GM12878 (cell line): ENCODE measurements at regions not wholly inside any gene's neighbourhood (a gene's known extent, or its start where the extent isn't known, plus 50 kb on each side); places are given as distances from the start of the nearest gene placed in this dataset.

Experiments used
- ATAC-seq: fragments of 200-7000 bp; cut with Tn5 transposase; 3 replicates; pipeline ENCODE4 v1.9.1; 2020; ENCODE audit warnings: mild to moderate bottlenecking, moderate library complexity
- BruUV-seq: library from RNA; stranded (reverse); fragments of 400-500 nt; replicated peaks from 2 replicates; lab custom pipeline; 2021; lab: Mats Ljungman, UMichigan
- CTCF ChIA-PET: fragments of 300-600 bp; sonication (Branson Sonifier 250); formaldehyde crosslinking; extraction: SDS; loops from one replicate; lab custom pipeline; 2021; ENCODE audit warnings: inconsistent platforms; lab: Yijun Ruan, JAX
- POLR2A ChIA-PET: fragments of 350-600 bp; formaldehyde crosslinking; extraction: SDS; loops from one replicate; lab custom pipeline; 2021; ENCODE audit warnings: inconsistent platforms; lab: Charles Lee
- RAD21 ChIA-PET: fragments of 300-600 bp; sonication (Branson Sonifier 250); formaldehyde crosslinking; loops from one replicate; lab custom pipeline; 2023; ENCODE audit warnings: antibody characterized with exemption; ENCODE audit not compliant: unreplicated experiment; lab: Charles Lee
- SMC1A ChIA-PET: fragments of 300-600 bp; sonication (Branson Sonifier 250); formaldehyde crosslinking; loops from one replicate; lab custom pipeline; 2023; ENCODE audit not compliant: unreplicated experiment, uncharacterized antibody; lab: Charles Lee
- DNase-seq: peaks from one replicate; pipeline ENCODE4 v3.0.0-alpha.2; 2011; ENCODE audit warnings: low read depth, low spot score
- FAIRE-seq: peaks from 3 replicates; lab custom pipeline; 2011; peaks lifted over from hg19 to GRCh38; lab: Jason Lieb, UNC
- H2AFZ ChIP-seq: 2 replicates; pipeline ENCODE4 v1.6.0; 2011; ENCODE audit warnings: low read depth, low read length, control low read depth; ENCODE audit not compliant: control insufficient read depth
- H3K27ac ChIP-seq: 2 replicates; pipeline ENCODE4 v1.5.1; 2011; ENCODE audit warnings: control low read depth; ENCODE audit not compliant: control insufficient read depth, insufficient read depth
- H3K27me3 ChIP-seq, 2 experiments: replicated peaks in 1 of 2; 2 replicates each; pipeline versions ENCODE4 v1.6.0 to v1.6.1; 2011; ENCODE audit warnings: low read length in 1 of 2; ENCODE audit not compliant: control insufficient read depth in 2 of 2, insufficient read depth in 2 of 2
- H3K36me3 ChIP-seq, 2 experiments: 2 replicates each; pipeline ENCODE4 v1.5.1; 2011; ENCODE audit warnings: low read length in 1 of 2; ENCODE audit not compliant: control insufficient read depth in 2 of 2, insufficient read depth in 2 of 2
- H3K4me1 ChIP-seq: 2 replicates; pipeline ENCODE4 v1.6.1; 2011; ENCODE audit warnings: mild to moderate bottlenecking, low read length, moderate library complexity, mixed read lengths; ENCODE audit not compliant: control insufficient read depth, insufficient read depth
- H3K4me2 ChIP-seq: 2 replicates; pipeline ENCODE4 v1.6.0; 2011; ENCODE audit warnings: control low read depth; ENCODE audit not compliant: control insufficient read depth, insufficient read depth
- H3K4me3 ChIP-seq: fragments of 200-600 bp; sonication (generic); 2 replicates; pipeline ENCODE4 v1.5.1; 2016
- H3K79me2 ChIP-seq: 2 replicates; pipeline ENCODE4 v1.6.0; 2011; ENCODE audit warnings: low read length; ENCODE audit not compliant: control insufficient read depth, insufficient read depth
- H3K9ac ChIP-seq: 2 replicates; pipeline ENCODE4 v1.8.0; 2011; ENCODE audit warnings: low read length, control low read depth, mixed read lengths; ENCODE audit not compliant: control insufficient read depth, insufficient read depth
- H3K9me3 ChIP-seq: replicated peaks from 3 replicates; pipeline ENCODE4 v1.5.1; 2011; ENCODE audit warnings: mild to moderate bottlenecking, low read length; ENCODE audit not compliant: control insufficient read depth, insufficient read depth
- H4K20me1 ChIP-seq: 2 replicates; pipeline ENCODE4 v1.6.0; 2011; ENCODE audit not compliant: control insufficient read depth, insufficient read depth
- CTCF ChIP-seq, 3 experiments: IDR thresholded peaks in 2 of 3; conservative IDR thresholded peaks in 1 of 3; 2 replicates each; pipeline ENCODE4 v1.5.1; 2011; ENCODE audit warnings: low read depth in 3 of 3, low read length in 3 of 3, mild to moderate bottlenecking in 3 of 3, control low read depth in 2 of 3, moderate library complexity in 2 of 3, inconsistent platforms in 1 of 3, mixed read lengths in 1 of 3; ENCODE audit not compliant: control insufficient read depth in 2 of 3, insufficient read depth in 1 of 3; ENCODE audit errors: extremely low read depth in 1 of 3
- CUX1 ChIP-seq: IDR thresholded peaks from 2 replicates; pipeline ENCODE4 v1.6.1; 2012; ENCODE audit warnings: improper control_type of control experiment, low read depth, low read length; ENCODE audit not compliant: insufficient replicate concordance
- EED ChIP-seq: sonication (generic); IDR thresholded peaks from 2 replicates; pipeline ENCODE4 v1.6.1; 2016; ENCODE audit warnings: antibody characterized with exemption, low read depth
- ELK1 ChIP-seq: IDR thresholded peaks from 2 replicates; pipeline ENCODE4 v1.6.1; 2012; ENCODE audit warnings: low read depth, low read length, improper control_type of control experiment
- HCFC1 ChIP-seq: fragments of 150-350 bp; IDR thresholded peaks from 2 replicates; pipeline ENCODE4 v1.6.1; 2014; ENCODE audit warnings: low read length
- MEF2A ChIP-seq: IDR thresholded peaks from 2 replicates; pipeline ENCODE4 v1.6.1; 2011; ENCODE audit warnings: low read depth, mild to moderate bottlenecking, low read length, moderate library complexity; ENCODE audit not compliant: insufficient read depth
- MTA3 ChIP-seq: IDR thresholded peaks from 2 replicates; pipeline ENCODE4 v1.6.1; 2012; ENCODE audit warnings: low read length, inconsistent platforms, borderline replicate concordance
- RAD51 ChIP-seq: fragments of 450-650 bp; IDR thresholded peaks from 2 replicates; pipeline ENCODE4 v1.6.1; 2016; ENCODE audit warnings: moderate library complexity, mild to moderate bottlenecking, inconsistent platforms
- SREBF2 ChIP-seq: IDR thresholded peaks from 2 replicates; pipeline ENCODE4 v1.6.1; 2012; ENCODE audit warnings: mild to moderate bottlenecking, low read length
- ZBTB4 ChIP-seq: fragments of 450-650 bp; formaldehyde crosslinking; IDR thresholded peaks from 2 replicates; pipeline ENCODE4 v1.4.0; 2022; ENCODE audit warnings: mild to moderate bottlenecking, moderate library complexity
- ZNF24 ChIP-seq: fragments of 450-650 bp; IDR thresholded peaks from 2 replicates; pipeline ENCODE4 v1.6.1; 2017; ENCODE audit warnings: antibody characterized with exemption, mild to moderate bottlenecking
- WGBS: methylation state at CpG from one replicate; pipeline ENCODE4 v1.1.6; 2016; ENCODE audit warnings: low lambda C conversion rate; ENCODE audit not compliant: insufficient replicate concordance, insufficient coverage; ENCODE audit errors: missing lambda C conversion rate; 5-methylcytosine and 5-hydroxymethylcytosine counted together
- in situ Hi-C: fragments of 300-500 bp; cut with MboI; formaldehyde crosslinking; loops from 9 replicates; pipeline ENCODE4 v1.14.3; 2018; ENCODE audit warnings: mixed read lengths
- intact Hi-C: fragments of 100-400 bp; cut with micrococcal nuclease; formaldehyde crosslinking; loops from one replicate; pipeline ENCODE4 v1.14.2; 2022; ENCODE audit not compliant: unreplicated experiment

- 55% methylated on average over 2 of the region's 2 CpGs for WGBS
- CTCF ChIA-PET = no interaction called here
- TF ChIP-seq ZBTB4 (no peak), CUX1 (no peak), RAD51 (no peak), HCFC1 (no peak), MTA3 (no peak), CTCF (IDR thresholded peaks at IDR 0.05 in 2 of 3, conservative IDR thresholded peaks at IDR 0.05 in 1 of 3; ENCODE audit: control insufficient read depth in 2 of 3, extremely low read depth in 1 of 3, insufficient read depth in 1 of 3, low read depth in 3 of 3, low read length in 3 of 3) (no peak), ZNF24 (no peak), EED (no peak), SREBF2 (no peak), MEF2A (no peak), ELK1 (no peak)
Observed at GRCh38 chr2:156132130-156132529, 200.4 kb downstream of the NR4A2 start.

More at GRCh38 chr2:156132130-156132529, 200.4 kb downstream of the NR4A2 start:
- H3K36me3 ChIP-seq = no peaks in the 10 kb centered on the region
- no peak overlapping the region for H3K9ac ChIP-seq
- ChIA-PET RAD21 (no interaction called here), SMC1A (interaction anchor here (0.5 kb wide), 1 partner anchor 704 kb away, joined by 3 read pairs; no protein-coding TSS in a partner anchor), POLR2A (no interaction called here)
- no peak for ATAC-seq
- no TSS peak for BruUV-seq
- no peak overlapping the region for H2AFZ ChIP-seq
- in situ Hi-C loops = no loop called here
- H3K9me3 ChIP-seq = no peaks in the 10 kb centered on the region
- H3K79me2 ChIP-seq = no peaks in the 10 kb centered on the region
- H3K27ac ChIP-seq = no peak overlapping the region
- H4K20me1 ChIP-seq = no peaks in the 10 kb centered on the region
- H3K4me2 ChIP-seq = no peak overlapping the region
- H3K4me3 ChIP-seq = no peak overlapping the region
- no peaks in the 10 kb centered on the region for H3K27me3 ChIP-seq
- no peak for DNase-seq
- H3K4me1 ChIP-seq = no peaks in the 10 kb centered on the region
- FAIRE-seq = no peak
- intact Hi-C loops = no loop called here
